Gastroesophageal sphincter (tissue), 3 donors: ENCODE measurements at regions not wholly inside any gene's neighbourhood (a gene's known extent, or its start where the extent isn't known, plus 50 kb on each side); places are given as distances from the start of the nearest gene placed in this dataset.

Experiments used
- CTCF ChIP-seq, 4 experiments: fragments of 200-600 bp in 2 of 4; fragments of 450-650 bp in 2 of 4; sonication (generic) in 1 of 4; IDR thresholded peaks; one replicate each; pipeline ENCODE4 v1.5.1; 2017 to 2019; ENCODE audit warnings: antibody characterized with exemption in 4 of 4, mild to moderate bottlenecking in 2 of 4, moderate library complexity in 2 of 4
- EP300 ChIP-seq: sonication (generic); formaldehyde crosslinking; IDR thresholded peaks from one replicate; pipeline ENCODE4 v1.6.1; 2017; ENCODE audit warnings: antibody characterized with exemption, mild to moderate bottlenecking
- POLR2A ChIP-seq, 2 donors: fragments of 450-650 bp; IDR thresholded peaks; one replicate each; pipeline ENCODE4 v1.6.1; 2017; ENCODE audit warnings: antibody characterized with exemption in 2 of 2, mild to moderate bottlenecking in 2 of 2, moderate library complexity in 1 of 2
- POLR2AphosphoS5 ChIP-seq: sonication (generic); formaldehyde crosslinking; IDR thresholded peaks from one replicate; pipeline ENCODE4 v1.6.1; 2017; ENCODE audit warnings: antibody characterized with exemption

- TF ChIP-seq POLR2A (IDR thresholded peaks at IDR 0.05) (no peak), CTCF (IDR thresholded peaks at IDR 0.05) (no peak), POLR2AphosphoS5 (no peak), EP300 (no peak)
Observed at GRCh38 chr18:11323359-11323819, 174.0 kb upstream of the PIEZO2 start.
